Nephron (organoid): ENCODE measurements at regions not wholly inside any gene's neighbourhood (a gene's known extent, or its start where the extent isn't known, plus 50 kb on each side); places are given as distances from the start of the nearest gene placed in this dataset.

ENCODE experiments used
- H3K27ac Mint-ChIP-seq, 3 experiments: 2 replicates each; pipeline ENCODE4 v1.8.0; 2020; ENCODE audit warnings: mixed read lengths in 3 of 3, mild to moderate bottlenecking in 2 of 3, moderate library complexity in 1 of 3
- H3K27me3 Mint-ChIP-seq: 2 replicates; pipeline ENCODE4 v1.8.0; 2021; ENCODE audit warnings: low read depth, mild to moderate bottlenecking, moderate library complexity, mixed read lengths
- H3K36me3 Mint-ChIP-seq: 2 replicates; pipeline ENCODE4 v1.8.0; 2020; ENCODE audit warnings: low read depth, mixed read lengths
- H3K4me1 Mint-ChIP-seq: 2 replicates; pipeline ENCODE4 v1.8.0; 2020; ENCODE audit warnings: mixed read lengths
- H3K4me3 Mint-ChIP-seq, 3 experiments: 2 replicates each; pipeline ENCODE4 v1.8.0; 2020; ENCODE audit warnings: mild to moderate bottlenecking in 3 of 3, mixed read lengths in 3 of 3, moderate library complexity in 2 of 3
- H3K9me3 Mint-ChIP-seq: 2 replicates; pipeline ENCODE4 v1.8.0; 2020; ENCODE audit warnings: mixed read lengths
- CTCF ChIP-seq, 3 experiments: fragments of 200-600 bp; sonication (generic); IDR thresholded peaks; one replicate each; pipeline ENCODE4 v1.5.0; 2021; ENCODE audit warnings: antibody characterized with exemption in 3 of 3; ENCODE audit not compliant: unreplicated experiment in 3 of 3

GRCh38 chr2:236964291-236964690 lies 121.4 kb upstream of the COPS8 start:
- peaks cover 21% of the 10 kb centered on the region for H3K4me1 Mint-ChIP-seq
- H3K9me3 Mint-ChIP-seq: peaks cover 7% of the 10 kb centered on the region
- no peak for TF ChIP-seq CTCF (IDR thresholded peaks at IDR 0.05; ENCODE audit: unreplicated experiment in 3 of 3)
- H3K36me3 Mint-ChIP-seq: peaks cover 8% of the 10 kb centered on the region
- H3K27ac Mint-ChIP-seq: no peak overlapping the region
- no peak overlapping the region for H3K4me3 Mint-ChIP-seq
- H3K27me3 Mint-ChIP-seq: peaks cover 10% of the 10 kb centered on the region

GRCh38 chr2:236965021-236965840 lies 120.5 kb upstream of the COPS8 start:
- H3K4me3 Mint-ChIP-seq: no peak overlapping the region
- peaks cover 23% of the 10 kb centered on the region for H3K4me1 Mint-ChIP-seq
- TF ChIP-seq CTCF (IDR thresholded peaks at IDR 0.05; ENCODE audit: unreplicated experiment in 3 of 3): no peak
- peaks cover 4% of the 10 kb centered on the region for H3K9me3 Mint-ChIP-seq
- peaks cover 10% of the 10 kb centered on the region for H3K27me3 Mint-ChIP-seq
- peaks cover under 1% of the 10 kb centered on the region for H3K36me3 Mint-ChIP-seq
- no peak overlapping the region for H3K27ac Mint-ChIP-seq

- no peak overlapping the region for H3K4me3 Mint-ChIP-seq
- H3K4me1 Mint-ChIP-seq: peaks cover 27% of the 10 kb centered on the region
- no peak for TF ChIP-seq CTCF (IDR thresholded peaks at IDR 0.05; ENCODE audit: unreplicated experiment in 3 of 3)
- no peaks in the 10 kb centered on the region for H3K36me3 Mint-ChIP-seq
- H3K9me3 Mint-ChIP-seq: peaks cover 3% of the 10 kb centered on the region
- H3K27ac Mint-ChIP-seq: no peak overlapping the region
- H3K27me3 Mint-ChIP-seq: peaks cover 10% of the 10 kb centered on the region
These were observed 119.9 kb upstream of the COPS8 start for GRCh38 chr2:236965841-236966096.

- no peaks in the 10 kb centered on the region for H3K9me3 Mint-ChIP-seq
- no peak for TF ChIP-seq CTCF (IDR thresholded peaks at IDR 0.05; ENCODE audit: unreplicated experiment in 3 of 3)
- no peak overlapping the region for H3K27ac Mint-ChIP-seq
- H3K36me3 Mint-ChIP-seq: no peaks in the 10 kb centered on the region
- H3K4me3 Mint-ChIP-seq: no peak overlapping the region
- peaks cover 14% of the 10 kb centered on the region for H3K27me3 Mint-ChIP-seq
- peaks cover 43% of the 10 kb centered on the region for H3K4me1 Mint-ChIP-seq
These were observed 118.2 kb upstream of the COPS8 start for GRCh38 chr2:236967499-236967783.

GRCh38 chr2:236968101-236968879 lies 117.4 kb upstream of the COPS8 start:
- Mint-ChIP-seq H3K4me3 (no peak overlapping the region), H3K36me3 (no peaks in the 10 kb centered on the region), H3K27me3 (peaks cover 14% of the 10 kb centered on the region), H3K4me1 (peaks cover 52% of the 10 kb centered on the region), H3K27ac (peak overlapping the region; percentile 55 to 80 (median 77)), H3K9me3 (no peaks in the 10 kb centered on the region)
- TF ChIP-seq CTCF (IDR thresholded peaks at IDR 0.05; ENCODE audit: unreplicated experiment in 3 of 3): no peak
